HepG2 (cell line): ENCODE measurements at regions not wholly inside any gene's neighbourhood (a gene's known extent, or its start where the extent isn't known, plus 50 kb on each side); places are given as distances from the start of the nearest gene placed in this dataset.

Source experiments
- CBFB ChIP-seq: sonication (generic); formaldehyde crosslinking; IDR thresholded peaks from 2 replicates; pipeline ENCODE4 v1.4.0; 2020; ENCODE audit warnings: missing genetic modification reagents
- CCDC6 ChIP-seq: sonication (generic); formaldehyde crosslinking; IDR thresholded peaks from 2 replicates; pipeline ENCODE4 v1.8.1; 2022; ENCODE audit warnings: mild to moderate bottlenecking, missing genetic modification reagents, moderate library complexity
- CSRNP2 ChIP-seq: sonication (generic); formaldehyde crosslinking; conservative IDR thresholded peaks from 2 replicates; pipeline ENCODE4 v1.8.0; 2022; ENCODE audit warnings: low read depth, missing genetic modification reagents
- GATAD2A ChIP-seq: IDR thresholded peaks from 2 replicates; pipeline ENCODE4 v1.6.1; 2016
- NFKBIZ ChIP-seq: IDR thresholded peaks from 2 replicates; pipeline ENCODE4 v1.6.1; 2018; ENCODE audit warnings: missing genetic modification reagents, missing compliant biosample characterization
- NONO ChIP-seq, 2 experiments: fragments of 450-650 bp in 1 of 2; sonication (generic) in 1 of 2; formaldehyde crosslinking in 1 of 2; IDR thresholded peaks in 1 of 2; conservative IDR thresholded peaks in 1 of 2; 2 replicates each; pipeline versions ENCODE4 v1.6.1 to v1.8.0; 2017 to 2022; ENCODE audit warnings: mild to moderate bottlenecking in 1 of 2, missing genetic modification reagents in 1 of 2, moderate library complexity in 1 of 2
- NR1H2 ChIP-seq: sonication (generic); formaldehyde crosslinking; IDR thresholded peaks from 2 replicates; pipeline ENCODE4 v1.8.1; 2022; ENCODE audit warnings: low read depth, missing genetic modification reagents, borderline replicate concordance
- PITX1 ChIP-seq: sonication (generic); formaldehyde crosslinking; IDR thresholded peaks from 2 replicates; pipeline ENCODE4 v1.5.1; 2020; ENCODE audit warnings: mild to moderate bottlenecking, missing genetic modification reagents
- SATB2 ChIP-seq: sonication (generic); formaldehyde crosslinking; IDR thresholded peaks from 2 replicates; pipeline ENCODE4 v1.5.0; 2020; ENCODE audit warnings: missing genetic modification reagents
- SETDB1 ChIP-seq: sonication (generic); formaldehyde crosslinking; IDR thresholded peaks from 2 replicates; pipeline ENCODE4 v1.5.1; 2020; ENCODE audit warnings: missing genetic modification reagents, mild to moderate bottlenecking, borderline replicate concordance
- SMARCC2 ChIP-seq: fragments of 450-650 bp; IDR thresholded peaks from 2 replicates; pipeline ENCODE4 v1.6.1; 2017; ENCODE audit warnings: antibody characterized with exemption, mild to moderate bottlenecking
- THYN1 ChIP-seq: sonication (generic); formaldehyde crosslinking; IDR thresholded peaks from 2 replicates; pipeline ENCODE4 v1.8.1; 2023; ENCODE audit warnings: low read depth, mild to moderate bottlenecking, moderate library complexity, missing genetic modification reagents, borderline replicate concordance
- TOE1 ChIP-seq: sonication (generic); formaldehyde crosslinking; IDR thresholded peaks from 2 replicates; pipeline ENCODE4 v1.4.0; 2020; ENCODE audit warnings: mild to moderate bottlenecking, missing genetic modification reagents
- YEATS2 ChIP-seq: sonication (generic); formaldehyde crosslinking; IDR thresholded peaks from 2 replicates; pipeline ENCODE4 v1.4.0; 2020; ENCODE audit warnings: missing genetic modification reagents, borderline replicate concordance
- ZBTB21 ChIP-seq: sonication (generic); formaldehyde crosslinking; IDR thresholded peaks from 2 replicates; pipeline ENCODE4 v1.4.0; 2020; ENCODE audit warnings: missing genetic modification reagents
- ZNF224 ChIP-seq: sonication (generic); formaldehyde crosslinking; IDR thresholded peaks from 2 replicates; pipeline ENCODE4 v1.5.0; 2020; ENCODE audit warnings: mild to moderate bottlenecking, missing genetic modification reagents
- ZNF235 ChIP-seq: sonication (generic); formaldehyde crosslinking; IDR thresholded peaks from 2 replicates; pipeline ENCODE4 v1.8.1; 2023; ENCODE audit warnings: mild to moderate bottlenecking, missing genetic modification reagents, borderline replicate concordance
- ZNF296 ChIP-seq: sonication (generic); formaldehyde crosslinking; conservative IDR thresholded peaks from 2 replicates; pipeline ENCODE4 v1.5.0; 2020; ENCODE audit warnings: mild to moderate bottlenecking, missing genetic modification reagents
- ZNF335 ChIP-seq: sonication (generic); formaldehyde crosslinking; IDR thresholded peaks from 2 replicates; pipeline ENCODE4 v1.4.0; 2020; ENCODE audit warnings: missing genetic modification reagents
- ZNF432 ChIP-seq: sonication (generic); formaldehyde crosslinking; IDR thresholded peaks from 2 replicates; pipeline ENCODE4 v1.5.0; 2020; ENCODE audit warnings: missing genetic modification reagents, mild to moderate bottlenecking, borderline replicate concordance
- ZNF570 ChIP-seq: sonication (generic); formaldehyde crosslinking; IDR thresholded peaks from 2 replicates; pipeline ENCODE4 v1.4.0; 2020; ENCODE audit warnings: mild to moderate bottlenecking, missing genetic modification reagents, borderline replicate concordance
- TF ChIP-seq, protein P1 (sequence below): sonication (generic); formaldehyde crosslinking; IDR thresholded peaks from 2 replicates; pipeline ENCODE4 v1.5.1; 2020; ENCODE audit warnings: mild to moderate bottlenecking, missing genetic modification reagents, moderate library complexity
- TF ChIP-seq, protein P2 (sequence below): sonication (generic); formaldehyde crosslinking; IDR thresholded peaks from 2 replicates; pipeline ENCODE4 v1.9.0; 2022; ENCODE audit warnings: low read depth, missing genetic modification reagents

- TF ChIP-seq, protein P1, sequence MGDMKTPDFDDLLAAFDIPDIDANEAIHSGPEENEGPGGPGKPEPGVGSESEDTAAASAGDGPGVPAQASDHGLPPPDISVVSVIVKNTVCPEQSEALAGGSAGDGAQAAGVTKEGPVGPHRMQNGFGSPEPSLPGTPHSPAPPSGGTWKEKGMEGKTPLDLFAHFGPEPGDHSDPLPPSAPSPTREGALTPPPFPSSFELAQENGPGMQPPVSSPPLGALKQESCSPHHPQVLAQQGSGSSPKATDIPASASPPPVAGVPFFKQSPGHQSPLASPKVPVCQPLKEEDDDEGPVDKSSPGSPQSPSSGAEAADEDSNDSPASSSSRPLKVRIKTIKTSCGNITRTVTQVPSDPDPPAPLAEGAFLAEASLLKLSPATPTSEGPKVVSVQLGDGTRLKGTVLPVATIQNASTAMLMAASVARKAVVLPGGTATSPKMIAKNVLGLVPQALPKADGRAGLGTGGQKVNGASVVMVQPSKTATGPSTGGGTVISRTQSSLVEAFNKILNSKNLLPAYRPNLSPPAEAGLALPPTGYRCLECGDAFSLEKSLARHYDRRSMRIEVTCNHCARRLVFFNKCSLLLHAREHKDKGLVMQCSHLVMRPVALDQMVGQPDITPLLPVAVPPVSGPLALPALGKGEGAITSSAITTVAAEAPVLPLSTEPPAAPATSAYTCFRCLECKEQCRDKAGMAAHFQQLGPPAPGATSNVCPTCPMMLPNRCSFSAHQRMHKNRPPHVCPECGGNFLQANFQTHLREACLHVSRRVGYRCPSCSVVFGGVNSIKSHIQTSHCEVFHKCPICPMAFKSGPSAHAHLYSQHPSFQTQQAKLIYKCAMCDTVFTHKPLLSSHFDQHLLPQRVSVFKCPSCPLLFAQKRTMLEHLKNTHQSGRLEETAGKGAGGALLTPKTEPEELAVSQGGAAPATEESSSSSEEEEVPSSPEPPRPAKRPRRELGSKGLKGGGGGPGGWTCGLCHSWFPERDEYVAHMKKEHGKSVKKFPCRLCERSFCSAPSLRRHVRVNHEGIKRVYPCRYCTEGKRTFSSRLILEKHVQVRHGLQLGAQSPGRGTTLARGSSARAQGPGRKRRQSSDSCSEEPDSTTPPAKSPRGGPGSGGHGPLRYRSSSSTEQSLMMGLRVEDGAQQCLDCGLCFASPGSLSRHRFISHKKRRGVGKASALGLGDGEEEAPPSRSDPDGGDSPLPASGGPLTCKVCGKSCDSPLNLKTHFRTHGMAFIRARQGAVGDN (CRISPR knock-in tag): peak; percentile 21; the same call in 1 of the 2 replicates
- TF ChIP-seq ZNF432 (CRISPR knock-in tag) (no peak), SATB2 (CRISPR knock-in tag) (no peak), NONO (IDR thresholded peaks at IDR 0.05) (0 out of 2 replicates have a peak, but pooled peaks have one; percentile 32), NONO (CRISPR knock-in tag; conservative IDR thresholded peaks at IDR 0.05) (no peak), ZNF570 (no peak), SETDB1 (CRISPR knock-in tag) (no peak), TOE1 (CRISPR knock-in tag) (no peak), ZNF335 (CRISPR knock-in tag) (no peak), CSRNP2 (CRISPR knock-in tag) (no peak), ZNF235 (CRISPR knock-in tag) (0 out of 2 replicates have a peak, but pooled peaks have one; percentile 35), ZNF224 (CRISPR knock-in tag) (0 out of 2 replicates have a peak, but pooled peaks have one; percentile 1), CCDC6 (CRISPR knock-in tag) (no peak), ZNF296 (CRISPR knock-in tag) (no peak), SMARCC2 (no peak), THYN1 (CRISPR knock-in tag) (no peak), ZBTB21 (0 out of 2 replicates have a peak, but pooled peaks have one; percentile 29), PITX1 (no peak), NFKBIZ (CRISPR knock-in tag) (no peak), YEATS2 (CRISPR knock-in tag) (0 out of 2 replicates have a peak, but pooled peaks have one; percentile 15), NR1H2 (CRISPR knock-in tag) (no peak), CBFB (no peak), GATAD2A (CRISPR knock-in tag) (no peak)
- TF ChIP-seq, protein P2, sequence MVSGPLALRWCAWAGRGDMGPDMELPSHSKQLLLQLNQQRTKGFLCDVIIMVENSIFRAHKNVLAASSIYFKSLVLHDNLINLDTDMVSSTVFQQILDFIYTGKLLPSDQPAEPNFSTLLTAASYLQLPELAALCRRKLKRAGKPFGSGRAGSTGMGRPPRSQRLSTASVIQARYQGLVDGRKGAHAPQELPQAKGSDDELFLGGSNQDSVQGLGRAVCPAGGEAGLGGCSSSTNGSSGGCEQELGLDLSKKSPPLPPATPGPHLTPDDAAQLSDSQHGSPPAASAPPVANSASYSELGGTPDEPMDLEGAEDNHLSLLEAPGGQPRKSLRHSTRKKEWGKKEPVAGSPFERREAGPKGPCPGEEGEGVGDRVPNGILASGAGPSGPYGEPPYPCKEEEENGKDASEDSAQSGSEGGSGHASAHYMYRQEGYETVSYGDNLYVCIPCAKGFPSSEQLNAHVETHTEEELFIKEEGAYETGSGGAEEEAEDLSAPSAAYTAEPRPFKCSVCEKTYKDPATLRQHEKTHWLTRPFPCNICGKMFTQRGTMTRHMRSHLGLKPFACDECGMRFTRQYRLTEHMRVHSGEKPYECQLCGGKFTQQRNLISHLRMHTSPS: no peak
Measured at GRCh38 chr14:31950764-31951637, 126.1 kb upstream of the ARHGAP5 start (continued).
